BJ (cell line): ENCODE measurements at regions not wholly inside any gene's neighbourhood (a gene's known extent, or its start where the extent isn't known, plus 50 kb on each side); places are given as distances from the start of the nearest gene placed in this dataset.

Experiments used
- CTCF ChIA-PET: fragments of 350-600 bp; formaldehyde crosslinking; extraction: SDS; loops from one replicate; lab custom pipeline; 2021; ENCODE audit warnings: antibody characterized with exemption, inconsistent platforms; lab: Yijun Ruan, JAX
- POLR2A ChIA-PET: fragments of 300-600 bp; sonication (Branson Sonifier 250); formaldehyde crosslinking; extraction: SDS; loops from one replicate; lab custom pipeline; 2021; ENCODE audit warnings: antibody characterized with exemption; lab: Charles Lee
- DNase-seq: peaks from one replicate; pipeline ENCODE4 v3.0.0-alpha.2; 2011; ENCODE audit warnings: low read depth
- H3K27me3 ChIP-seq: 2 replicates; pipeline ENCODE4 v1.6.0; 2011; ENCODE audit warnings: low read length; ENCODE audit not compliant: control insufficient read depth, insufficient read depth
- H3K36me3 ChIP-seq: 2 replicates; pipeline ENCODE4 v1.5.1; 2011; ENCODE audit warnings: low read length; ENCODE audit not compliant: control insufficient read depth, insufficient read depth
- H3K4me3 ChIP-seq: 2 replicates; pipeline ENCODE4 v1.5.1; 2011; ENCODE audit warnings: low read depth, mild to moderate bottlenecking, control low read depth, low read length
- TF ChIP-seq, protein P1 (sequence below): IDR thresholded peaks from 2 replicates; pipeline ENCODE4 v1.5.1; 2011; ENCODE audit warnings: low read depth, mild to moderate bottlenecking, control low read depth, inconsistent platforms, low read length, moderate library complexity; ENCODE audit not compliant: insufficient read depth

DNA sequence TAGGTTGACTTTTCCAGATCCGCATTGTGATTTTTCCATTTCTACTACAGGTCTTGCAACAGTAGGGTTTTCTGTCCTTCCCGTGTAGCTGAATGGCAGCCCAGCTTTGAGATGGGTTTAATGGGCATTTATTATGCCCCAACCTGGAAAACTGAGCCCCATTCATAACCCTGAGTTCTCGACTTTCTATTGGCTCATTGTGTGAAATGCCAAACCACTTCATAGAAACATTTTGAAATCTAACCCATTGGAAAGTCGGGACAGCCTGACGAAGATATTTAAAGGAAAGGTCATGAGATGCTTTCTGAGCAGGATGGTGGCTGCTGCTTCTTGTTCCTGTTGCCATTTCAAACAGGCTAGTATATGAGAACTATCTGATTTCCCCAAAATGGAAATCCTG lies 203.5 kb downstream of the ZFP36L2 start:
- CTCF ChIA-PET = interaction anchor here (1.5 kb wide), 3 partner anchors 55 to 202 kb away, joined by 4 to 8 read pairs (median 5); no protein-coding TSS in a partner anchor
- POLR2A ChIA-PET = no interaction called here
- H3K36me3 ChIP-seq = no peaks in the 10 kb centered on the region
- DNase-seq = no peak
- TF ChIP-seq, protein P1, sequence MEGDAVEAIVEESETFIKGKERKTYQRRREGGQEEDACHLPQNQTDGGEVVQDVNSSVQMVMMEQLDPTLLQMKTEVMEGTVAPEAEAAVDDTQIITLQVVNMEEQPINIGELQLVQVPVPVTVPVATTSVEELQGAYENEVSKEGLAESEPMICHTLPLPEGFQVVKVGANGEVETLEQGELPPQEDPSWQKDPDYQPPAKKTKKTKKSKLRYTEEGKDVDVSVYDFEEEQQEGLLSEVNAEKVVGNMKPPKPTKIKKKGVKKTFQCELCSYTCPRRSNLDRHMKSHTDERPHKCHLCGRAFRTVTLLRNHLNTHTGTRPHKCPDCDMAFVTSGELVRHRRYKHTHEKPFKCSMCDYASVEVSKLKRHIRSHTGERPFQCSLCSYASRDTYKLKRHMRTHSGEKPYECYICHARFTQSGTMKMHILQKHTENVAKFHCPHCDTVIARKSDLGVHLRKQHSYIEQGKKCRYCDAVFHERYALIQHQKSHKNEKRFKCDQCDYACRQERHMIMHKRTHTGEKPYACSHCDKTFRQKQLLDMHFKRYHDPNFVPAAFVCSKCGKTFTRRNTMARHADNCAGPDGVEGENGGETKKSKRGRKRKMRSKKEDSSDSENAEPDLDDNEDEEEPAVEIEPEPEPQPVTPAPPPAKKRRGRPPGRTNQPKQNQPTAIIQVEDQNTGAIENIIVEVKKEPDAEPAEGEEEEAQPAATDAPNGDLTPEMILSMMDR = no peak
- no peak overlapping the region for H3K4me3 ChIP-seq
- no peaks in the 10 kb centered on the region for H3K27me3 ChIP-seq

DNA sequence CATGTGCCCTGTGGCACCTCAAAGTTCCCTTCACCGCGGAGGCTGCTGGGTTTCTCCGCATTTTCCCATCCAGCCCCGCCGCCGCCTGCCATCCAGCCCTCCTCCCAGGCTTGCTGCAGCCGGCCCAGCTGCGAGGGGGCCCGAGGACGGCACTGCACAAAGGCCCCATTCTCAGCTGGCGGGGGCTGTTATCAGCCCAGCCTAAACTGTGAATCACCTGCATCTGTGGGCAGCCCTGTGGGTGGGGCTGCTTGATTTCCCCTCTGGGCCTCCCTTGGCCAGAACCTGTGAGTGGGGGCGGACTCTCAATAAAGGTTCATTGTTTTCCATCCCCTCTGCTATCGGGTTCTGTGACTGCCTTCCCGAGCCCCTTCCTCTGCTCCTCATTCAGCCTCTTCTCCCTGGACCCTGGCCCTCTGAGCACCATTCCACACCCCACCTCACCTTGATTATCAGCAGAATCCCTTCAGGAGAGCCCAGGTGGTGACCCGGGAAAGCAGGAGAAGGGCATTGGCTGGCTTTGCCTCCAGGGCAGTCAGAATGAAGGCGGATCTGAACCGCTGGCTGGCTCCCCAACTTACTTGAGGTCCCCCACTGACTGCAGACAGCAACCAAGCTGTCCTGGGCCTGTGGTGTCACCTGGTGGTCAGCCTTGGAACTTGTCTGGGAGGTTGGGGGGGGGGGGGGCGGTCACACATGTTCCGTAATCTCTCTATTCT lies 204.5 kb downstream of the ZFP36L2 start:
- TF ChIP-seq, protein P1 = peak; percentile 27
- no peak for DNase-seq
- ChIA-PET POLR2A (no interaction called here), CTCF (interaction anchor here (0.7 kb wide), 1 partner anchor 45 kb away, joined by 3 read pairs; no protein-coding TSS in a partner anchor)
- H3K4me3 ChIP-seq = no peak overlapping the region
- H3K36me3 ChIP-seq = no peaks in the 10 kb centered on the region
- H3K27me3 ChIP-seq = no peaks in the 10 kb centered on the region

DNA sequence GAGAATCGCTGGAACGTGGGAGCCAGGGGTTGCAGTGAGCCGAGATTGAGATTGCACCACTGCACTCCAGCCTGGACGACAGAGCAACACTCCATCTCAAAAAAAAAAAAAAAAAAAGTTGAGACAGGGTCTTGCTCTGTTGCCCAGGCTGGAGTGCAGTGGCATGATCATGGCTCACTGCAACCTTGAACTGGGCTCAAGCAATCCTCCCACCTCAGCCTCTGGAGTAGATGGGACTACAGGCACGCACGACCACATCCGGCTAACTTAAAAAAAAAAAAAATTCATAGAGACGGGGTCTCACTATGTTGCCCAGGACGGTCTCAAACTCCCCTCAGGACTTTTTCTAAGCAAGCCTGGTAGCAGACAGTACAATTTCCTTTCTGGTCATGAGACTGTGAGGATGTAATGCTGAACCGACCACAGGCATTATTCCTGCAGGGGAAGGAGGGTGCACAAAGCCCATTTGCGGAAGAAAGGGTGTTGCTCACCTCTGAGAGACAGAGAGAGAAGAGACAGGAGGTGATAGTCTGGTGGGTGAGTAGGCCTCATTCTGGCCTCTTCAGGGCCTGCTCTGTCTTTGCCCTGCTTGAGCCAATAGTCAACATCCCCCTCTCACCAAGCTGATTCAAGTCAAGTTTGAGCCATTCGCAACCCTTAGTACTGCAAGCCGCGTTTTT lies 205.3 kb downstream of the ZFP36L2 start:
- TF ChIP-seq, protein P1 = no peak
- H3K4me3 ChIP-seq = no peak overlapping the region
- H3K27me3 ChIP-seq = no peaks in the 10 kb centered on the region
- no peaks in the 10 kb centered on the region for H3K36me3 ChIP-seq
- ChIA-PET POLR2A (no interaction called here), CTCF (interaction anchor here (0.7 kb wide), 2 partner anchors 44 to 74 kb away, joined by 3 read pairs; no protein-coding TSS in a partner anchor)
- no peak for DNase-seq

DNA sequence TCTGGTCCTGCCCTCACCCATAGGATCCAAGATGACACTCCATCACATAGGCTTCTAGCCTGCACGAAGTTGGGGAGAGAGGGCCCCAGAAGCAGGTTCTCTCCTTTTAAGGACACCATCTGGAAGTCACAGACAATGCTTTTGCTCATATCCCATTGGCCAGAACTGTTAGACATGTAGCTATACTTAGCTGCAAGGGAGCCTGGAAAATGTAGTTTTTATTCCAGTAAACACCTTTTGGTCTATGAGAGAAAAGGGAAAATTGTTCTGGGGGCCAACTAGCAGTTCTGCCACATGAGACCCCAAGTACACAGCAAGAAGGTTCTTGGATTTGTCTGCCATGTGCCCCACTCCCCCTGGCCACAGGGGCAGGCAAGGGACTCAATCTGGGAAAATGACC lies 206.1 kb downstream of the ZFP36L2 start:
- Histone ChIP-seq H3K4me3 (no peak overlapping the region), H3K27me3 (no peaks in the 10 kb centered on the region), H3K36me3 (no peaks in the 10 kb centered on the region)
- ChIA-PET POLR2A (no interaction called here), CTCF (interaction anchor here (0.7 kb wide), 1 partner anchor 73 kb away, joined by 3 read pairs; no protein-coding TSS in a partner anchor)
- DNase-seq = no peak
- TF ChIP-seq, protein P1 = no peak

DNA sequence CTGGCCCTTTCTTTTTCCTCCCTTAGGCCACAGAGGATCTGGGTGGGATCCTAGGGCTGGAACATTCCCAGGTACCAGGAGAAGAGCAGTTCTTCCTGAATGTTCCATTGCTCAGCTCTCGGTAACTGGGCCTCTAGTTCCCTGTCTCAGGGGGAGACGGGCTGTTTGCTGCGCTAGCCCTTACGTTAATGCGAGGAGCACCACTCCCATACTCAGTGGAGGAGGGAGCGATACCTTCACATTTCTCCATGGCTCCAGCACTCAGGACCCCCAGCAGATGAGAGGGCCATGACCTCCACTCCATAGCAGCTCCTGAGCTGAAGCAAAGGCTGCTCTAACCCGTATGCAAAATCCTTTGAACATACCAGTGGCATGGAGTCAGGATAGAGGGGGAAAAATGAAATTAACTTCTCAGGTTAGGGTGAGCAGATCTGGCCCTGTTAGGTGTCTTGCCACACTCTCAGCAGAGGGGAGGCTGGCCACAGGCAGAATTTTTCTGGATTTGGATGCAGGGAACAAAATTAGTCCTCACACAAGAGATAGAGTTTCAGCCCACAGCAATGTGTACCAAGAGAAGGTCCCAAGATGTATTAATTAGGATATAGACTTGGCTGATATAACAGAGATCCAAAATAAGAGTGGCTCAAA lies 206.7 kb downstream of the ZFP36L2 start:
- CTCF ChIA-PET = no interaction called here
- POLR2A ChIA-PET = no interaction called here
- DNase-seq = no peak
- Histone ChIP-seq H3K27me3 (no peaks in the 10 kb centered on the region), H3K36me3 (no peaks in the 10 kb centered on the region), H3K4me3 (no peak overlapping the region)
- TF ChIP-seq, protein P1 = no peak
